Keratinocyte (primary cell): ENCODE measurements at regions not wholly inside any gene's neighbourhood (a gene's known extent, or its start where the extent isn't known, plus 50 kb on each side); places are given as distances from the start of the nearest gene placed in this dataset.

Experiments
- DNase-seq: peaks from one replicate; pipeline ENCODE4 v3.0.0-alpha.2; 2011; ENCODE audit warnings: low read depth, missing footprints, low spot score
- FAIRE-seq: peaks from 2 replicates; lab custom pipeline; 2011; peaks lifted over from hg19 to GRCh38; lab: Jason Lieb, UNC
- H2AFZ ChIP-seq: 2 replicates; pipeline ENCODE4 v1.6.0; 2012; ENCODE audit warnings: low read length, control low read depth, inconsistent platforms; ENCODE audit not compliant: control insufficient read depth
- H3K27ac ChIP-seq: 2 replicates; pipeline ENCODE4 v1.5.1; 2011; ENCODE audit warnings: low read length; ENCODE audit not compliant: control insufficient read depth, insufficient read depth
- H3K27me3 ChIP-seq: 3 replicates; pipeline ENCODE4 v1.6.0; 2011; ENCODE audit warnings: low read length; ENCODE audit not compliant: control insufficient read depth, insufficient read depth; ENCODE audit errors: extremely low read depth
- H3K36me3 ChIP-seq, 2 experiments: 2 replicates in 1 of 2; 3 replicates in 1 of 2; pipeline ENCODE4 v1.5.1; 2011; ENCODE audit warnings: low read length in 2 of 2, mild to moderate bottlenecking in 1 of 2; ENCODE audit not compliant: control insufficient read depth in 2 of 2, insufficient read depth in 2 of 2; ENCODE audit errors: extremely low read depth in 1 of 2
- H3K4me1 ChIP-seq: 3 replicates; pipeline ENCODE4 v1.5.1; 2011; ENCODE audit warnings: low read length; ENCODE audit not compliant: control insufficient read depth, insufficient read depth; ENCODE audit errors: extremely low read depth
- H3K4me2 ChIP-seq: 3 replicates; pipeline ENCODE4 v1.6.0; 2011; ENCODE audit warnings: low read depth, low read length; ENCODE audit not compliant: control insufficient read depth, insufficient read depth; ENCODE audit errors: extremely low read depth
- H3K4me3 ChIP-seq, 3 experiments: fragments of 200-600 bp in 1 of 3; sonication (generic) in 1 of 3; 2 replicates in 2 of 3; 3 replicates in 1 of 3; pipeline ENCODE4 v1.5.1; 2011 to 2016; ENCODE audit warnings: low read length in 3 of 3, mild to moderate bottlenecking in 3 of 3, control low read depth in 2 of 3, inconsistent platforms in 1 of 3, low read depth in 1 of 3, mixed read lengths in 1 of 3, mixed run types in 1 of 3, moderate library complexity in 1 of 3; ENCODE audit not compliant: control insufficient read depth in 2 of 3, insufficient read depth in 2 of 3; ENCODE audit errors: extremely low read depth in 1 of 3
- H3K79me2 ChIP-seq: 2 replicates; pipeline ENCODE4 v1.6.0; 2012; ENCODE audit warnings: low read length; ENCODE audit not compliant: control insufficient read depth, insufficient read depth
- H3K9ac ChIP-seq: 3 replicates; pipeline ENCODE4 v1.6.0; 2011; ENCODE audit warnings: low read length; ENCODE audit not compliant: control insufficient read depth, insufficient read depth; ENCODE audit errors: extremely low read depth
- H3K9me1 ChIP-seq: 3 replicates; pipeline ENCODE4 v1.6.0; 2011; ENCODE audit warnings: low read length; ENCODE audit not compliant: control insufficient read depth, insufficient read depth; ENCODE audit errors: extremely low read depth
- H3K9me3 ChIP-seq: 2 replicates; pipeline ENCODE4 v1.5.1; 2012; ENCODE audit warnings: low read depth, low read length; ENCODE audit not compliant: control insufficient read depth
- H4K20me1 ChIP-seq: 3 replicates; pipeline ENCODE4 v1.6.0; 2011; ENCODE audit warnings: low read length; ENCODE audit not compliant: control insufficient read depth, insufficient read depth; ENCODE audit errors: extremely low read depth
- EZH2 ChIP-seq: IDR thresholded peaks from one replicate; pipeline ENCODE4 v1.6.1; 2012; ENCODE audit warnings: inconsistent platforms, mild to moderate bottlenecking, low read length, moderate library complexity
- dilution Hi-C: fragments of 300-500 bp; cut with MboI; formaldehyde crosslinking; loops from one replicate; pipeline ENCODE4 v1.7.0; 2020; ENCODE audit warnings: low sequenced_read_pairs; ENCODE audit not compliant: extremely low pct_ligation_motif_present
- TF ChIP-seq, protein P1 (sequence below), 3 experiments: IDR thresholded peaks in 1 of 3; conservative IDR thresholded peaks in 1 of 3; optimal IDR thresholded peaks in 1 of 3; 2 replicates in 2 of 3; 3 replicates in 1 of 3; pipeline versions ENCODE3 to v1.5.1; 2011; ENCODE audit warnings: low read length in 3 of 3, mild to moderate bottlenecking in 3 of 3, moderate library complexity in 2 of 3, control low read depth in 1 of 3, inconsistent platforms in 1 of 3; ENCODE audit not compliant: insufficient read depth in 2 of 3; ENCODE audit errors: extremely low read depth in 1 of 3

DNA sequence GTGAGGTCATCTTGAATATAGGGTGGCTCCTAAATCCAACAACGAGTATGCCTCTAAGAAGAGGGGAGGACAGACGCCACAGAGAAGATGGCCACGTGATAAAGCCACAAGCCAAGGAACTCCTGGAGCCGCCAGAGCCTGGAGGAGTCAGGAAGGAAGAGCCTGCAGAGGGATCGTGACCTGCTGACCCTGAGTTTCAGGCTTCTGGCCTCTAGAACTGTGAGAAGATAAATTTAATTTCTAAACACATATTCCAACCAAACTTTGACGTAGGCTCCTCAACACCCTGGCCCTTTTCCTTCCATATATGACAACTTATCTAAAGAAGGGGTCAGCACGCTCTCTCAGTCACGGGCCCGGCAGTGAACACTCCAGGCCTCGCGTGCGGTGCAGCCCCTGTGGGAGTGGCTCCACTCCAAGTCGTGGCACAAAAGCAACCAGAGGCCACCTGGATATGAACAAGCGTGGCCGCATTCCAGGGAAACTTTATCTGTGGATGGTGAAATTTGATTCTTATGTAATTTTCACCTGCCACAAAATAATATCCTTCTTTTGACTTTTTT, 138.6 kb upstream of the AJAP1 start:
- Histone ChIP-seq H3K9me1 (no peaks in the 10 kb centered on the region), H3K4me2 (no peak overlapping the region), H3K9me3 (peaks cover 5% of the 10 kb centered on the region), H2AFZ (no peak overlapping the region), H3K27ac (no peak overlapping the region), H4K20me1 (no peaks in the 10 kb centered on the region), H3K4me1 (no peaks in the 10 kb centered on the region), H3K4me3 (no peak overlapping the region), H3K79me2 (no peaks in the 10 kb centered on the region), H3K9ac (no peak overlapping the region), H3K36me3 (no peaks in the 10 kb centered on the region), H3K27me3 (no peaks in the 10 kb centered on the region)
- DNase-seq: no peak
- no peak for FAIRE-seq
- no peak for TF ChIP-seq EZH2
- TF ChIP-seq, protein P1, sequence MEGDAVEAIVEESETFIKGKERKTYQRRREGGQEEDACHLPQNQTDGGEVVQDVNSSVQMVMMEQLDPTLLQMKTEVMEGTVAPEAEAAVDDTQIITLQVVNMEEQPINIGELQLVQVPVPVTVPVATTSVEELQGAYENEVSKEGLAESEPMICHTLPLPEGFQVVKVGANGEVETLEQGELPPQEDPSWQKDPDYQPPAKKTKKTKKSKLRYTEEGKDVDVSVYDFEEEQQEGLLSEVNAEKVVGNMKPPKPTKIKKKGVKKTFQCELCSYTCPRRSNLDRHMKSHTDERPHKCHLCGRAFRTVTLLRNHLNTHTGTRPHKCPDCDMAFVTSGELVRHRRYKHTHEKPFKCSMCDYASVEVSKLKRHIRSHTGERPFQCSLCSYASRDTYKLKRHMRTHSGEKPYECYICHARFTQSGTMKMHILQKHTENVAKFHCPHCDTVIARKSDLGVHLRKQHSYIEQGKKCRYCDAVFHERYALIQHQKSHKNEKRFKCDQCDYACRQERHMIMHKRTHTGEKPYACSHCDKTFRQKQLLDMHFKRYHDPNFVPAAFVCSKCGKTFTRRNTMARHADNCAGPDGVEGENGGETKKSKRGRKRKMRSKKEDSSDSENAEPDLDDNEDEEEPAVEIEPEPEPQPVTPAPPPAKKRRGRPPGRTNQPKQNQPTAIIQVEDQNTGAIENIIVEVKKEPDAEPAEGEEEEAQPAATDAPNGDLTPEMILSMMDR (optimal IDR thresholded peaks at IDR 0.05 in 1 of 3, IDR thresholded peaks at IDR 0.05 in 1 of 3, conservative IDR thresholded peaks at IDR 0.05 in 1 of 3; ENCODE audit: extremely low read depth in 1 of 3, insufficient read depth in 2 of 3, low read length in 3 of 3): no peak
- dilution Hi-C loops: no loop called here

DNA sequence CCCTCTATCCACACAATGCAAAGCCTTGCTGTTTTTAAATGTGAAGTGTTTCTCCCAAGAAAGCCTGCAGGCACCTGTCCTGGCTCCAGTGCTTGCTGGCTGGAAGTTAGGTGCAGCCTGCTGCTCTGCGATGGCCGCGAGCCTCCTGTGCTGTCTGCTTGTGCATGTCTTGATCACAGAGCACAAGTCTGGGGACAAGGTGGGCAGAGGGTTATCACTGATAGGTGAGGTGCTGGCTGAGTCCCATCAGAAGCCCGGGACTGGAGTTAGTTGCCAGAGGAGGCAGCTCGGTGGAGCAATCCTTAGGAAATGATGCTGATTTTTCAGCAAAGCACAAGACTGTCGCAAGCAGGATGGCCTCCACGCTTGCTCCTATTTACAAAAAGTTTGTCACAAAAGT, 137.8 kb upstream of the AJAP1 start:
- Histone ChIP-seq H2AFZ (no peak overlapping the region), H3K9me1 (no peaks in the 10 kb centered on the region), H3K4me1 (no peaks in the 10 kb centered on the region), H4K20me1 (no peaks in the 10 kb centered on the region), H3K9ac (no peak overlapping the region), H3K27ac (no peak overlapping the region), H3K79me2 (no peaks in the 10 kb centered on the region), H3K9me3 (peaks cover 3% of the 10 kb centered on the region), H3K4me3 (no peak overlapping the region), H3K36me3 (no peaks in the 10 kb centered on the region), H3K4me2 (no peak overlapping the region), H3K27me3 (no peaks in the 10 kb centered on the region)
- no peak for FAIRE-seq
- TF ChIP-seq, protein P1 (optimal IDR thresholded peaks at IDR 0.05 in 1 of 3, IDR thresholded peaks at IDR 0.05 in 1 of 3, conservative IDR thresholded peaks at IDR 0.05 in 1 of 3; ENCODE audit: extremely low read depth in 1 of 3, insufficient read depth in 2 of 3, low read length in 3 of 3): no peak
- TF ChIP-seq EZH2: no peak
- no peak for DNase-seq
- dilution Hi-C loops: no loop called here
